ENCODE measurements at regions not wholly inside any gene's neighbourhood (a gene's known extent, or its start where the extent isn't known, plus 50 kb on each side); places are given as distances from the start of the nearest gene placed in this dataset.

GRCh38 chr17:36756695-36757094, 155.3 kb downstream of the MRM1 start:
- TF ChIP-seq CTCF (IDR thresholded peaks at IDR 0.05; ENCODE audit: low read depth, low read length, poor library complexity, severe bottlenecking) = no peak
- no peak for TF ChIP-seq EZH2phosphoT487 (IDR thresholded peaks at IDR 0.05; ENCODE audit: borderline replicate concordance, low read length)
